ENCODE measurements at regions not wholly inside any gene's neighbourhood (a gene's known extent, or its start where the extent isn't known, plus 50 kb on each side); places are given as distances from the start of the nearest gene placed in this dataset.
A peak's percentile ranks its signal among the peaks of the same experiment; 100 is the strongest.

- no peak for DNase-seq
These were observed 249.1 kb downstream of the DIRAS2 start for GRCh38 chr9:90393365-90394152.

- no peak for DNase-seq
These were observed 247.8 kb downstream of the DIRAS2 start for GRCh38 chr9:90394871-90395270.

GRCh38 chr9:90400091-90400490 is 242.5 kb downstream of the DIRAS2 start:
- no peak for DNase-seq

- no peak for DNase-seq
These were observed 234.0 kb downstream of the DIRAS2 start for GRCh38 chr9:90408659-90409058.

GRCh38 chr9:90419221-90419851 is 223.3 kb downstream of the DIRAS2 start:
- no peak for DNase-seq

GRCh38 chr9:90420211-90420610 is 222.4 kb downstream of the DIRAS2 start:
- no peak for DNase-seq

GRCh38 chr9:90420768-90421513 is 221.7 kb downstream of the DIRAS2 start:
- peak; percentile 25 for DNase-seq

- no peak for DNase-seq
These were observed 220.8 kb downstream of the DIRAS2 start for GRCh38 chr9:90421786-90422185.

GRCh38 chr9:90423661-90424193 is 218.9 kb downstream of the DIRAS2 start:
- DNase-seq, result no peak

- DNase-seq, result no peak
These were observed 214.1 kb downstream of the DIRAS2 start for GRCh38 chr9:90428517-90428916.

- DNase-seq, result no peak
These were observed 209.7 kb downstream of the DIRAS2 start for GRCh38 chr9:90432951-90433350.

- DNase-seq, result no peak
These were observed 209.2 kb downstream of the DIRAS2 start for GRCh38 chr9:90433398-90433941.

GRCh38 chr9:90441814-90442213 is 200.8 kb downstream of the DIRAS2 start:
- DNase-seq, result no peak

GRCh38 chr9:90442723-90443122 is 199.9 kb downstream of the DIRAS2 start:
- no peak for DNase-seq

- no peak for DNase-seq
These were observed 197.9 kb downstream of the DIRAS2 start for GRCh38 chr9:90444609-90445204.

GRCh38 chr9:90445391-90445790 is 197.2 kb downstream of the DIRAS2 start:
- DNase-seq, result no peak

- no peak for DNase-seq
These were observed 196.2 kb downstream of the DIRAS2 start for GRCh38 chr9:90446200-90446948.

GRCh38 chr9:90447773-90448172 is 194.9 kb downstream of the DIRAS2 start:
- DNase-seq, result no peak

- DNase-seq, result no peak
These were observed 193.3 kb downstream of the DIRAS2 start for GRCh38 chr9:90449213-90449925.

GRCh38 chr9:90451804-90452203 is 190.8 kb downstream of the DIRAS2 start:
- DNase-seq, result no peak

GRCh38 chr9:90455316-90455715 is 187.3 kb downstream of the DIRAS2 start:
- DNase-seq, result no peak

All from NCI-H1105 (cell line).